Sigmoid colon (tissue), 4 donors: ENCODE measurements at regions not wholly inside any gene's neighbourhood (a gene's known extent, or its start where the extent isn't known, plus 50 kb on each side); places are given as distances from the start of the nearest gene placed in this dataset.

Source experiments
- EP300 ChIP-seq, 4 donors: sonication (generic); formaldehyde crosslinking; IDR thresholded peaks; one replicate each; pipeline ENCODE4 v1.6.1; 2017; ENCODE audit warnings: antibody characterized with exemption in 4 of 4
- POLR2A ChIP-seq, 2 donors: fragments of 450-650 bp; IDR thresholded peaks; one replicate each; pipeline ENCODE4 v1.6.1; 2016; ENCODE audit warnings: antibody characterized with exemption in 2 of 2, mild to moderate bottlenecking in 2 of 2, moderate library complexity in 2 of 2
- POLR2AphosphoS5 ChIP-seq, 4 donors: sonication (generic); formaldehyde crosslinking; IDR thresholded peaks; one replicate each; pipeline ENCODE4 v1.6.1; 2017; ENCODE audit warnings: antibody characterized with exemption in 4 of 4
- TF ChIP-seq, protein P1 (sequence below), 4 experiments: fragments of 450-650 bp in 3 of 4; fragments of 200-600 bp in 1 of 4; IDR thresholded peaks; one replicate each; pipeline ENCODE4 v1.5.1; 2016 to 2019; ENCODE audit warnings: antibody characterized with exemption in 4 of 4, mild to moderate bottlenecking in 3 of 4, moderate library complexity in 2 of 4

DNA sequence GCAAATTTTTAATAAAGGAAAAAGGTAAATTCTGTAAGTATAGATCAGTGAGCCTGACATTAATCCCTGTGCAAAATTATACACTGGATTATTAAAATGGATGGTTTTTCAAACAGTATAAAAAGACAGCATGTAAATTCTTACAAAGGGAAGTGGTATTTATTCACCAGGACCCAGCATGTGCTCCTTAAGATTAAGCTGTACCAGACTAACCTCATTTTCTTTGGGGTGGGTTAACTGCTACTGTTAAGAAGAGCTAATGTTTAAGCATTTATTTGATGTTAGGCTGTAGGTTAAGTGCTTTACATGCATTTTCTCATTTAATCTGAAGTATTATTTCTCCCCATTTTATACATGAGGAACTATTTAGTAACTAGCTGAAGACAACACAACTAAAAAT lies 60.3 kb upstream of the RFX3 start:
- TF ChIP-seq, protein P1, sequence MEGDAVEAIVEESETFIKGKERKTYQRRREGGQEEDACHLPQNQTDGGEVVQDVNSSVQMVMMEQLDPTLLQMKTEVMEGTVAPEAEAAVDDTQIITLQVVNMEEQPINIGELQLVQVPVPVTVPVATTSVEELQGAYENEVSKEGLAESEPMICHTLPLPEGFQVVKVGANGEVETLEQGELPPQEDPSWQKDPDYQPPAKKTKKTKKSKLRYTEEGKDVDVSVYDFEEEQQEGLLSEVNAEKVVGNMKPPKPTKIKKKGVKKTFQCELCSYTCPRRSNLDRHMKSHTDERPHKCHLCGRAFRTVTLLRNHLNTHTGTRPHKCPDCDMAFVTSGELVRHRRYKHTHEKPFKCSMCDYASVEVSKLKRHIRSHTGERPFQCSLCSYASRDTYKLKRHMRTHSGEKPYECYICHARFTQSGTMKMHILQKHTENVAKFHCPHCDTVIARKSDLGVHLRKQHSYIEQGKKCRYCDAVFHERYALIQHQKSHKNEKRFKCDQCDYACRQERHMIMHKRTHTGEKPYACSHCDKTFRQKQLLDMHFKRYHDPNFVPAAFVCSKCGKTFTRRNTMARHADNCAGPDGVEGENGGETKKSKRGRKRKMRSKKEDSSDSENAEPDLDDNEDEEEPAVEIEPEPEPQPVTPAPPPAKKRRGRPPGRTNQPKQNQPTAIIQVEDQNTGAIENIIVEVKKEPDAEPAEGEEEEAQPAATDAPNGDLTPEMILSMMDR (IDR thresholded peaks at IDR 0.05), result no peak
- no peak for TF ChIP-seq POLR2AphosphoS5 (IDR thresholded peaks at IDR 0.05)
- TF ChIP-seq POLR2A (IDR thresholded peaks at IDR 0.05), result no peak
- TF ChIP-seq EP300 (IDR thresholded peaks at IDR 0.05), result no peak
